GM19397 (cell line): ENCODE measurements at regions not wholly inside any gene's neighbourhood (a gene's known extent, or its start where the extent isn't known, plus 50 kb on each side); places are given as distances from the start of the nearest gene placed in this dataset.

ENCODE experiments used
- ATAC-seq: cut with Tn5 transposase; IDR thresholded peaks from one replicate; pipeline ENCODE4 v1.9.1; 2021; ENCODE audit warnings: mild to moderate bottlenecking, moderate library complexity; ENCODE audit not compliant: unreplicated experiment

DNA sequence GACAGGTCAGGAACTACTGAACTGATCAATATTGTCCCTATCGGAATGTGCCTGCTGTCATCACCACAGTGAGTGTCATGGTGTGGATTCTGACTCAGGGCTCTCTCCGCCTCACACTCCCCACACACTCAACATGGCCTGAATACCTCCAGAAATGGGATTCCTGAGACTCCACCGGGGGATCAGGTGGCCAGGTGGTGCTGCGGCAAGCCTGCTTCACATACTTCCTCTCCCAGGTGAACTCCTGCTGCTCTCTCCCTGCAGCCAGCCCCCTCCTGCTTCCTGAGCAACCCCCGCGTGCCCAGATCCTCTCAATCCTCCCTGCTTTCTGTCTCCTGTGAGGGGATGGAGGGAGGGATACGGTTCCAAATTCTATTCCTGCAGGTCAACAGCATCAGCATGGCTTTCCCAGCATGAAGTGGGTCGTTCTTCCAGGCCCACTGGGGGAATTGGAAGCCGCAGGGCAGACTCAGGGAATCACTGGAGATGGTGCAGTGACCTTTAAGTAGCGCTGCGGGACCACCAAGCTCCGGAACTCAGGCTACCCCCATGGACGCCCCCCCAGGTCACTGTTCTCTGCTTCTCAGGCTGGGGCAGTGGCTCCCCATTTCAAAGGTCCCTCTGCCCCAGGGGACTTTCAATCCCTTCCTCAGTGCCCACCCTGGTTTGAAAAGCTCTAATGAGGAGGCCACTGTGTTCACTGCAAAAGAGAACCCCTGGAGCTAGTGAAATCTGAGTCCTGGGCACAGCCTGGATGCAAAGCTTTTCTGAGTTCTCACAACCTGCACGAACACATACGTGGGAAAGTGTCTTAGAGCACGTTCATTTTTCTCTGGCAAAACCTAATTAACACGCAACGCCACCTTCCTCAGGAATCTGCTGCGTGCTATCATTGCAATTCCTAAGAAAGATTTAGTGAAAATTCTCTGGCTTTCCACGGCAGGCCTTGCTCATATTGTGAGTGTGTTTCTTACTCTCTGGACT, 168.4 kb downstream of the ZFP36L2 start:
- ATAC-seq = no peak

DNA sequence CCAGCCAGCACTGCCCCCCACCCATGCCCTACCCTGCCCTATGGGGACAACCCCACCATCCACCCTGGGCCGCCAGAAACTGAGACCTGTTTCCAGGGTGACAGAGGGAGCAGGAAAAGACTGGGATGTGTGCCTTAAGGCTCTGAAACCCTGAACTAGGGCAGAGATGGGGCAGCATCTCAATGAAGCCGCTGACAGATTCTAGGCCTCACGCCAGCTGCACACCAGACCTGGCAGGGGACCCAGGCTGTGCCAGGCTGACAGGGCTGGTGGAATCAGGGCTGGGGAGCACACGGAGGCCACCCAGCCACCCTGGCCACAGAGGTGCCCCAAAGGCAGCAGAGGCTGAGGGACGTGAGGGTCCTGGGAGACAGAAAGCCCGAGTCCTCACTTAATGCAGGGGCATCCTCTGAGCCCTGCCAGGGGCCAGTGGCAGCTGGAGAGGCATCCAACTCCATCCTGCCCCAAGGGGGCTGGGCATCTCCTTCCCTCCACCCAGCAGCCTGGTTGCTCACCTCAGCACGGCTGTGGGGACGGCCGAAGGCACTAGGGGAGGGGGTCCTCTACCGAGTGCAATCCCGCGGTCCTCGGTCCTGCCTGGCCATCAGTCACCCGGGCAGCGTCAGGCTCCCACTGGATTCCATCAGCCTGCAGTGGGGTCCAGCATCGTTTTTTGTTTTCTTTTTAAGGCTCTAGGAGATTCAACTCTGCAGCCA, 169.2 kb downstream of the ZFP36L2 start:
- no peak for ATAC-seq

GRCh38 chr2:43055985-43056384, 170.4 kb downstream of the ZFP36L2 start:
- no peak for ATAC-seq

GRCh38 chr2:43055086-43055912, 171.1 kb downstream of the ZFP36L2 start:
- no peak for ATAC-seq

- no peak for ATAC-seq
Observed at GRCh38 chr2:43054367-43054766, 172.0 kb downstream of the ZFP36L2 start.

- no peak for ATAC-seq
Observed at GRCh38 chr2:43052944-43053306, 173.5 kb downstream of the ZFP36L2 start.

DNA sequence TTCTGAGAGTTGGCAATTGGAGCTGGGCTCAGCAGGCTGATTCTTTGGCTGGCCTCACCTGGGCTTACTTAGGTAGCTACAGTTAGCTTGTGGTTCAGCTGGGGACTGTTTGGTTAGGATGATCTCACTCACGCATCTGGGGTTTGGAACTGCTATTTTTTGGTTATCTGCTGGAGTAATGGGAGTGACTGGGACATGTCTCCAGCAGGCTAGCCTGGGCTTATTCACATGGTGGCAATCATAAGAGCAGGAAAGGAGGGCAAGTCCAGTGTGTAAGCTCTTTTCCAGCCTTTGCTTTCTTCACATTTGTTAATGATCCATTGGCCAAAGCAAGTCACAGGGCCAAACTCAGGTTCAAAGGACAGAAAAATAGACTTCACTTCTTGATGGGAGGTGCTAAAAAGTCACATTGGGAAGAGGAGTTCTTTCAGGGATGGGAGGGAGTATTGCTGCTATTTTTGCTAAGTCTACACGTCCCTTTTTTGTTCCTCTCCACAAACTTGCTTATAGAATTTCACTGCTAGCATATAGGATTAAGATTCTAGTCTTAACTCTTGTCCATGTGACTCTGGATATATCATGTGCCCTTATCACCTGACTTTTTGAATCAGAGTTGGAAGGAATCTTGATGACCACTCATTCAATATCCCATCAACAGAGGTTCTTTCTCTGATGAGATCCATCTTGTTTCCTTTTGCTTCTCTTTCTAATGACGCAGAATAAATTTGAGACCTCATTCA, 174.0 kb downstream of the ZFP36L2 start:
- no peak for ATAC-seq

GRCh38 chr2:43051338-43051737, 175.1 kb downstream of the ZFP36L2 start:
- no peak for ATAC-seq

GRCh38 chr2:43050866-43051265, 175.5 kb downstream of the ZFP36L2 start:
- ATAC-seq = no peak

- no peak for ATAC-seq
Observed at GRCh38 chr2:43049836-43050801, 176.3 kb downstream of the ZFP36L2 start.

GRCh38 chr2:43047187-43047780, 179.1 kb downstream of the ZFP36L2 start:
- no peak for ATAC-seq

DNA sequence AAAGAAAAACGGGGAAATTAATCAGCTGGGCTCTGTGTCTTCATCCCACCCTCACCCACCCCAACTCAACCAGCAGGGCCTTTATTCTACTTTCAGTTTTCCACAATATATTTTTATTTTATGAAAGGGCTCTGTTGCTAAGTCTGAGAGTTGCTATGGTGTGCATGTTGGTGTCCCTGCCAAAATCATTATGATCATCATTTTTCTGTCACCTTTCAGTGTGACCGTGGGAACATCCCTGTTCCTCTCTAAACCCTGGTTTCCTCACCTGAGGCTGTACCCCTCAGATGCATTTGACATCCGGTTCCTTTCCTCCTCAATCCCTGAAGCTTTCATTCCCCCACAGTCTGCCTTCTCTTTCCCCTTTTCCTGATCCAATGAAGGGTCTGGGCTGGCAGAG, 180.5 kb downstream of the ZFP36L2 start:
- ATAC-seq = no peak

- ATAC-seq = no peak
Observed at GRCh38 chr2:43044093-43044681, 182.2 kb downstream of the ZFP36L2 start.

DNA sequence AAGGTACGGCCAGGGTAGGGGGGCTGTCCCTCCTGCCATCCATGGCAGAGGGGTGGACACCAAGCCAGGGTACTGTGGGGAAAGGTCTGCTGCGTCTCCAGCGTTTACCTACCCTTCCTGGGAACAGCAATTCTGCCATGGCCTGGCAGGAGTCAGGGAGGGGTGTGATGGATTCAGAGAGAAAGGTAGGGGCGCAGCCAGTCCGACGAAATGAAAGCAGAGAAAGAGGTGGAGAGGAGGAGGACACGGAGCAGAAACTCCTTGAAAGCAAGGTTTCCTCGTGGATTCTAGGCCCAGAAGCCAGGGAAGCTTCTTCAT, 182.9 kb downstream of the ZFP36L2 start:
- ATAC-seq = no peak

GRCh38 chr2:43041661-43042360, 184.6 kb downstream of the ZFP36L2 start:
- ATAC-seq = no peak

DNA sequence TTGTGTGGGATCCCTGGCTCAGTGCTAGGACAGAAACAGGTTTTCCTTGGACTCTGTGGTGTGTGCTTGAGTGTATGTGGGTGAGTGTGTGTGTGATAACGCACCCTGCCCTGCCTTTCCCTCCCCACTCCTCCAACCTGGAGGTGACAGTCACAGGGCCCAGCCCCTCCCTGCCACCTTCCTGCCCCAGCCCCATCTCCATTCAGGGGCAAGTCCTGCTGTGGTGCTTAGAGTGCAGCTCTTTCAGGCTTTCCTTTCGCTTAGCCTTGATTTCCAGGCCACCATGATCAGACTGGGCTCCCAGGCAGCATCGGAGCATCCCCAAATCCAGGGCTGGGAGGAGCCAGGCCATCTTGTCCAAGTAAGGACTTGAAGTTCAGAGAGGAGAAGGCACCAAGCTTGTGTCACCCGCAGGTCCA, 185.2 kb downstream of the ZFP36L2 start:
- no peak for ATAC-seq

DNA sequence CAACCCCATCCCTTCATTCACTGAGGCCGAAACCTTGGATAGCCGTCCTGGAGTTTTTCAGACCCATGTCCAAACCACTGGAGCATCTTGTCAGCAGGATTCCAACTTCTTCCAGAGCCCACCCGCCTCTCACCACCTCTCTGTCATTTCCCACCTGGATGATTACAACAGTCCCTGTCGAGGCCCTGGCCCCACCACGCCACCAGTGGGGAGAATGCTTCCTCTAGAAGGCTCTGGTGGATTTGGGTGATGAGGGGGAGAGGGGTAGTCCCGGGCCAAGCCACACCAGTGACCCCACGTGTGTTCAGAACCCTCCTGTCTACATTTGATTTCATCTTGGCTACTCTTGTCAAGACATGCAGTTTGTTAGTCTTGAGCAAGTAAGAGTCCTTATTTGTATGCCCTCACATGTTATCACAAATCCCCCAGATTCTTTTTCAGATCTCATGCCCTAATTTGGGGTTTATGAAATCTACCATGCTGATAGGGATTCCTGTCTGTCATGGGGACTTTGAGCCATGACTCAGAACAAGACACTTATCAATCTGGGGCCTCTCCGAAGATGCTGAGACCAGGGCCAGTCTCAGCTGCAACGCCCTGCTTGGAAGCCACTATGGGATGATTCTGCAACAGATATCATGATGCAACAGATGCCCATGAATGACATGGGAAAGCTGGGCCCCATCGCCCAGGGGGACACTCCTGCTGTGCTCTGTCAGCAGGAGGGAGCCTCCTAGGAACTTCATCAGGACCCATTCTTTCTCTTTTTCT, 186.1 kb downstream of the ZFP36L2 start:
- no peak for ATAC-seq
